Endometrium (tissue), 2 donors: ENCODE measurements at regions not wholly inside any gene's neighbourhood (a gene's known extent, or its start where the extent isn't known, plus 50 kb on each side); places are given as distances from the start of the nearest gene placed in this dataset.

Source experiments
- FAIRE-seq: peaks from 2 replicates; lab custom pipeline; 2012; peaks lifted over from hg19 to GRCh38; lab: Jason Lieb, UNC
- donor health status: control.
- donor health status: control.

- no peak for FAIRE-seq
Observed at GRCh38 chr12:93244514-93245077, 133.1 kb upstream of the NUDT4 start.

- no peak for FAIRE-seq
Observed at GRCh38 chr12:93245543-93245942, 132.2 kb upstream of the NUDT4 start.

GRCh38 chr12:93247313-93247991 lies 130.3 kb upstream of the NUDT4 start:
- FAIRE-seq = no peak

- FAIRE-seq = no peak
Observed at GRCh38 chr12:93252221-93252620, 125.5 kb upstream of the NUDT4 start.

- FAIRE-seq = no peak
Observed at GRCh38 chr12:93254911-93255310, 122.8 kb upstream of the NUDT4 start.

GRCh38 chr12:93256256-93256969 lies 121.3 kb upstream of the NUDT4 start:
- no peak for FAIRE-seq

GRCh38 chr12:93261505-93262094 lies 116.1 kb upstream of the NUDT4 start:
- FAIRE-seq = no peak

GRCh38 chr12:93272997-93273396 lies 104.7 kb upstream of the NUDT4 start:
- FAIRE-seq = no peak

GRCh38 chr12:93273834-93274564 lies 103.7 kb upstream of the NUDT4 start:
- FAIRE-seq = no peak

GRCh38 chr12:93274937-93275336 lies 102.8 kb upstream of the NUDT4 start:
- FAIRE-seq = no peak

- no peak for FAIRE-seq
Observed at GRCh38 chr12:93275589-93275988, 102.1 kb upstream of the NUDT4 start.

GRCh38 chr12:93279565-93280412 lies 97.9 kb upstream of the NUDT4 start:
- no peak for FAIRE-seq

GRCh38 chr12:93287149-93287548 lies 90.6 kb upstream of the NUDT4 start:
- FAIRE-seq = no peak

GRCh38 chr12:93288626-93289025 lies 89.1 kb upstream of the NUDT4 start:
- FAIRE-seq = no peak

- FAIRE-seq = no peak
Observed at GRCh38 chr12:93290391-93290790, 87.3 kb upstream of the NUDT4 start.

- no peak for FAIRE-seq
Observed at GRCh38 chr12:93292213-93292612, 85.5 kb upstream of the NUDT4 start.

GRCh38 chr12:93292731-93293566 lies 84.8 kb upstream of the NUDT4 start:
- no peak for FAIRE-seq

GRCh38 chr12:93297032-93297431 lies 80.7 kb upstream of the NUDT4 start:
- FAIRE-seq = no peak

- no peak for FAIRE-seq
Observed at GRCh38 chr12:93297536-93297935, 80.2 kb upstream of the NUDT4 start.

- FAIRE-seq = no peak
Observed at GRCh38 chr12:93299262-93299846, 78.4 kb upstream of the NUDT4 start.
